Neural progenitor cell (in vitro differentiated cells): ENCODE measurements at regions not wholly inside any gene's neighbourhood (a gene's known extent, or its start where the extent isn't known, plus 50 kb on each side); places are given as distances from the start of the nearest gene placed in this dataset.

ENCODE experiments used
- DNase-seq: peaks from one replicate; pipeline ENCODE4 v3.0.0-alpha.2; 2016; ENCODE audit warnings: low spot score
- H2AFZ ChIP-seq: fragments of 200-600 bp; sonication (generic); replicated peaks from 2 replicates; pipeline ENCODE4 v1.6.1; 2016; ENCODE audit warnings: antibody characterized with exemption
- H3F3A ChIP-seq: fragments of 200-600 bp; sonication (generic); 2 replicates; pipeline ENCODE4 v1.6.1; 2016; ENCODE audit warnings: antibody characterized with exemption, low read depth
- H3K27ac ChIP-seq: fragments of 200-600 bp; sonication (generic); 2 replicates; pipeline ENCODE4 v1.5.1; 2016; ENCODE audit warnings: mild to moderate bottlenecking
- H3K27me3 ChIP-seq: fragments of 200-600 bp; sonication (generic); 2 replicates; pipeline ENCODE4 v1.6.1; 2016; ENCODE audit warnings: mild to moderate bottlenecking, moderate library complexity
- H3K36me3 ChIP-seq: fragments of 200-600 bp; sonication (generic); 2 replicates; pipeline ENCODE4 v1.5.1; 2016
- H3K4me1 ChIP-seq: fragments of 200-600 bp; sonication (generic); 2 replicates; pipeline ENCODE4 v1.6.1; 2016; ENCODE audit warnings: mixed run types
- H3K4me2 ChIP-seq: fragments of 200-600 bp; sonication (generic); 2 replicates; pipeline ENCODE4 v1.6.1; 2016
- H3K4me3 ChIP-seq: fragments of 200-600 bp; sonication (generic); 2 replicates; pipeline ENCODE4 v1.5.1; 2016
- H3K79me2 ChIP-seq: fragments of 200-600 bp; sonication (generic); 2 replicates; pipeline ENCODE4 v1.6.1; 2016; ENCODE audit warnings: low read depth
- H3K9ac ChIP-seq: fragments of 200-600 bp; sonication (generic); 2 replicates; pipeline ENCODE4 v1.6.1; 2016
- H3K9me3 ChIP-seq: fragments of 200-600 bp; sonication (generic); 2 replicates; pipeline ENCODE4 v1.5.1; 2016; ENCODE audit warnings: low read depth
- H4K20me1 ChIP-seq: fragments of 200-600 bp; sonication (generic); 2 replicates; pipeline ENCODE4 v1.6.1; 2016; ENCODE audit warnings: low read depth
- H3K27ac Mint-ChIP-seq: 3 replicates; pipeline ENCODE4 v1.8.0; 2021; ENCODE audit warnings: mixed read lengths
- H3K27me3 Mint-ChIP-seq: 2 replicates; pipeline ENCODE4 v1.8.0; 2022; ENCODE audit warnings: low read depth, mild to moderate bottlenecking, inconsistent platforms, moderate library complexity, mixed read lengths; ENCODE audit not compliant: insufficient read depth
- H3K36me3 Mint-ChIP-seq: 3 replicates; pipeline ENCODE4 v1.8.0; 2021; ENCODE audit warnings: mixed read lengths
- H3K4me1 Mint-ChIP-seq: 3 replicates; pipeline ENCODE4 v1.8.0; 2021; ENCODE audit warnings: mixed read lengths
- H3K4me3 Mint-ChIP-seq: 3 replicates; pipeline ENCODE4 v1.8.0; 2021; ENCODE audit warnings: mild to moderate bottlenecking, moderate library complexity, mixed read lengths
- H3K9me3 Mint-ChIP-seq: 3 replicates; pipeline ENCODE4 v1.8.0; 2020; ENCODE audit warnings: mixed read lengths
- CTCF ChIP-seq: fragments of 200-600 bp; sonication (generic); IDR thresholded peaks from 2 replicates; pipeline ENCODE4 v1.5.1; 2017; ENCODE audit warnings: antibody characterized with exemption, mild to moderate bottlenecking
- EZH2 ChIP-seq: fragments of 200-600 bp; sonication (generic); IDR thresholded peaks from 2 replicates; pipeline ENCODE4 v1.6.1; 2017; ENCODE audit warnings: antibody characterized with exemption, mild to moderate bottlenecking, moderate library complexity
- EZH2phosphoT487 ChIP-seq: fragments of 200-600 bp; sonication (generic); IDR thresholded peaks from 2 replicates; pipeline ENCODE4 v1.6.1; 2017; ENCODE audit warnings: antibody characterized with exemption

- Histone ChIP-seq H3K36me3 (no peaks in the 10 kb centered on the region), H3K4me3 (no peak overlapping the region), H3F3A (no peaks in the 10 kb centered on the region), H3K27me3 (no peaks in the 10 kb centered on the region), H3K4me1 (no peaks in the 10 kb centered on the region), H3K79me2 (no peaks in the 10 kb centered on the region), H3K9ac (no peak overlapping the region), H3K4me2 (no peak overlapping the region), H3K9me3 (no peaks in the 10 kb centered on the region), H3K27ac (no peak overlapping the region), H2AFZ (no peak overlapping the region), H4K20me1 (no peaks in the 10 kb centered on the region)
- peaks cover 3% of the 10 kb centered on the region for H3K9me3 Mint-ChIP-seq
- H3K27me3 Mint-ChIP-seq: no peaks in the 10 kb centered on the region
- H3K4me1 Mint-ChIP-seq: peaks cover 6% of the 10 kb centered on the region
- DNase-seq: no peak
- no peaks in the 10 kb centered on the region for H3K36me3 Mint-ChIP-seq
- H3K27ac Mint-ChIP-seq: no peak overlapping the region
- TF ChIP-seq EZH2 (no peak), CTCF (no peak), EZH2phosphoT487 (no peak)
- H3K4me3 Mint-ChIP-seq: no peak overlapping the region
These were observed 101.1 kb upstream of the MEF2C start for GRCh38 chr5:88984040-88984439.

DNA sequence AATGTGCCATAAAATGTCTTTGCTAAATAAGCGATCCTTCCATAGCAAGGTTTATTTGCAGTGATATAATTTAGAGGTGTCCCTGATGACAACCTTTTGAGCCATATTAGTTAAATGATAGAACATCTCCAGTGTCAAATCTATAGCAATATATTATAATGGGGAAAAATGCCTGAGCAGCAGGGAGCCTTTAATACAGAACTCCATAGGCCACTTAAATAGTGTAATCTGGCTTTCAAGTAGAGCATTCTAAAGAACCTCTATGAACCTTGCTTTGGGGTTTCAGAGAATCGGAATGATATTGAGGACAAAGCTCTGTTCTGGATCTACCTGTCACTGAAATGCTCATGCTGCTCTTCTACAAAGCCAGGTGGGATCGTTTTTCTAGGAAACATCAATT is 96.7 kb upstream of the MEF2C start:
- H3K9me3 ChIP-seq: no peaks in the 10 kb centered on the region
- H3K9me3 Mint-ChIP-seq: no peaks in the 10 kb centered on the region
- no peaks in the 10 kb centered on the region for H3K36me3 ChIP-seq
- H3K4me3 Mint-ChIP-seq: no peak overlapping the region
- no peak overlapping the region for H3K4me2 ChIP-seq
- DNase-seq: no peak
- no peak for TF ChIP-seq EZH2
- TF ChIP-seq EZH2phosphoT487: no peak
- no peak for TF ChIP-seq CTCF
- no peaks in the 10 kb centered on the region for H3K27me3 Mint-ChIP-seq
- H3K27ac Mint-ChIP-seq: no peak overlapping the region
- H3F3A ChIP-seq: no peaks in the 10 kb centered on the region
- no peaks in the 10 kb centered on the region for H4K20me1 ChIP-seq
- no peak overlapping the region for H2AFZ ChIP-seq
- H3K4me1 ChIP-seq: no peaks in the 10 kb centered on the region
- no peak overlapping the region for H3K27ac ChIP-seq
- H3K36me3 Mint-ChIP-seq: no peaks in the 10 kb centered on the region
- no peak overlapping the region for H3K4me3 ChIP-seq
- peaks cover 6% of the 10 kb centered on the region for H3K4me1 Mint-ChIP-seq
- no peaks in the 10 kb centered on the region for H3K79me2 ChIP-seq
- H3K27me3 ChIP-seq: no peaks in the 10 kb centered on the region
- no peak overlapping the region for H3K9ac ChIP-seq

DNA sequence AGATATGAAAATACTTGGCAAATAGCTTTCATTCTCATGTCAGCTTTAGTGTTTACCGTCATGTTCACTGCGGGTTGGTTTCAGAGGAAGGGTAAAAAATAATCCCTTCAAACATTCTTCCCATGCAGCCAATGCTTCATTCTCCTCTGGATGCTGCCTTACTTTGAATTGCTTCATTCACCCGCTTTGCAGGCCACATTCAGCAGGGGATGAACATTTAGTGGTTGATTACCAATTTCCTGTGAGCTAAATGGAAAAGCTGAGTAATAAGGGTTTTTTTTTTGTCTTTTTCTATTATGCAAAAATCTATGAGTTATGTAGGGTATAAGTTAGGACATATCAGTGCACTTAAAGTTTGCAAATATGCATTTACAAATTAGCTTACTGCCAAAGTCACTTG is 96.3 kb upstream of the MEF2C start:
- H3K4me1 ChIP-seq: no peaks in the 10 kb centered on the region
- no peak overlapping the region for H3K9ac ChIP-seq
- H3K27ac ChIP-seq: no peak overlapping the region
- H3F3A ChIP-seq: no peaks in the 10 kb centered on the region
- no peak overlapping the region for H2AFZ ChIP-seq
- Mint-ChIP-seq H3K4me3 (no peak overlapping the region), H3K27me3 (no peaks in the 10 kb centered on the region), H3K9me3 (no peaks in the 10 kb centered on the region), H3K36me3 (no peaks in the 10 kb centered on the region), H3K4me1 (peaks cover 6% of the 10 kb centered on the region), H3K27ac (no peak overlapping the region)
- H3K27me3 ChIP-seq: no peaks in the 10 kb centered on the region
- no peaks in the 10 kb centered on the region for H3K36me3 ChIP-seq
- H4K20me1 ChIP-seq: no peaks in the 10 kb centered on the region
- no peak for DNase-seq
- no peak for TF ChIP-seq EZH2
- no peak for TF ChIP-seq EZH2phosphoT487
- TF ChIP-seq CTCF: no peak
- H3K79me2 ChIP-seq: no peaks in the 10 kb centered on the region
- H3K4me3 ChIP-seq: no peak overlapping the region
- no peak overlapping the region for H3K4me2 ChIP-seq
- H3K9me3 ChIP-seq: no peaks in the 10 kb centered on the region

- Histone ChIP-seq H3K79me2 (no peaks in the 10 kb centered on the region), H3K27me3 (no peaks in the 10 kb centered on the region), H2AFZ (no peak overlapping the region), H3K4me2 (no peak overlapping the region), H3K9ac (no peak overlapping the region), H3K27ac (no peak overlapping the region), H3K4me3 (no peak overlapping the region), H3K36me3 (no peaks in the 10 kb centered on the region), H3K9me3 (no peaks in the 10 kb centered on the region), H3K4me1 (no peaks in the 10 kb centered on the region), H3F3A (no peaks in the 10 kb centered on the region), H4K20me1 (no peaks in the 10 kb centered on the region)
- Mint-ChIP-seq H3K9me3 (no peaks in the 10 kb centered on the region), H3K36me3 (no peaks in the 10 kb centered on the region), H3K27ac (no peak overlapping the region), H3K4me3 (no peak overlapping the region), H3K27me3 (no peaks in the 10 kb centered on the region), H3K4me1 (peaks cover 6% of the 10 kb centered on the region)
- no peak for TF ChIP-seq EZH2
- no peak for TF ChIP-seq EZH2phosphoT487
- TF ChIP-seq CTCF: no peak
- no peak for DNase-seq
These were observed 93.9 kb upstream of the MEF2C start for GRCh38 chr5:88976914-88977313.
